Peyer's patch (tissue), 4 donors: ENCODE measurements at regions not wholly inside any gene's neighbourhood (a gene's known extent, or its start where the extent isn't known, plus 50 kb on each side); places are given as distances from the start of the nearest gene placed in this dataset.

Experiments
- DNase-seq, 3 donors: peaks; one replicate each; pipeline ENCODE4 v3.0.0-alpha.2; 2017 to 2019
- H3K27ac ChIP-seq, 4 donors: fragments of 200-600 bp; sonication (generic); one replicate each; pipeline ENCODE4 v1.5.1; 2016 to 2019
- H3K27me3 ChIP-seq, 2 donors: fragments of 200-600 bp; sonication (generic); one replicate each; pipeline ENCODE4 v1.5.1; 2019
- H3K36me3 ChIP-seq, 3 donors: fragments of 200-600 bp; sonication (generic); one replicate each; pipeline ENCODE4 v1.5.1; 2016 to 2019
- H3K4me1 ChIP-seq, 4 donors: fragments of 200-600 bp; sonication (generic); one replicate each; pipeline ENCODE4 v1.5.1; 2016 to 2019
- H3K4me3 ChIP-seq, 4 donors: fragments of 200-600 bp; sonication (generic); 1 replicate in 3 of 4; 2 replicates in 1 of 4; pipeline ENCODE4 v1.5.1; 2016 to 2019; ENCODE audit warnings: mild to moderate bottlenecking in 1 of 4
- H3K9me3 ChIP-seq, 4 donors: fragments of 200-600 bp; sonication (generic); one replicate each; pipeline ENCODE4 v1.5.1; 2016 to 2019; ENCODE audit warnings: mild to moderate bottlenecking in 1 of 4
- POLR2A ChIP-seq, 2 donors: fragments of 450-650 bp; IDR thresholded peaks; one replicate each; pipeline ENCODE4 v1.5.1; 2017; ENCODE audit warnings: antibody characterized with exemption in 2 of 2, mild to moderate bottlenecking in 2 of 2, moderate library complexity in 2 of 2
- TF ChIP-seq, protein P1 (sequence below), 6 experiments: fragments of 450-650 bp in 4 of 6; fragments of 200-600 bp in 2 of 6; sonication (generic) in 1 of 6; IDR thresholded peaks; one replicate each; pipeline ENCODE4 v1.5.1; 2017 to 2019; ENCODE audit warnings: antibody characterized with exemption in 6 of 6, mild to moderate bottlenecking in 3 of 6, moderate library complexity in 1 of 6

DNA sequence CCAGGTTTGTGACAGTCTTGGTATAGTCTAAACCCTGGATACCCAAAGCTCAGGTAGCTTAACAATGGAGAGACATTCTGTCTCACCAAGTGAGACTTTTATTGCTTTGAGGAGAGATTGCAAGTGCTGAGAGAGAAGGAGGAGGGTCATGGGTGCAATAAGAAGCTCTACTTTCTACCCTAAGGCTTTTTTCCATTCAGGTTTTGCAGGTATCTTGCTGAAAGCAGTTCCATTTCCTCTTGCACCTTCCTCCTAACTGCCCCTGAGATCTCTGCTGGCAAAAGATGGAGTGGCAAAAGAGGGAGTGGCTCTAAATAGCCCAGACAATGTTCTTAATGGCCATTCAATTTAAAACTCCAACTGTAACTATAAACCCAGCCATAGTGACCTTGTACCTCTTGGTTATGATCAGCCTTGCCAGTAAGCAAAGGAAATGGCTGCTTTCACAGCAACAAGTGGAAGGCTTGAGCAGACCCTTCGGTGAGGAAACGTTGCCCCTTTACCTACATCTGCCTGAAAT, 105.6 kb upstream of the CPEB2 start:
- no peak overlapping the region for H3K27ac ChIP-seq
- H3K9me3 ChIP-seq, result no peaks in the 10 kb centered on the region
- H3K36me3 ChIP-seq, result no peaks in the 10 kb centered on the region
- no peaks in the 10 kb centered on the region for H3K4me1 ChIP-seq
- no peak for TF ChIP-seq POLR2A (IDR thresholded peaks at IDR 0.05)
- TF ChIP-seq, protein P1, sequence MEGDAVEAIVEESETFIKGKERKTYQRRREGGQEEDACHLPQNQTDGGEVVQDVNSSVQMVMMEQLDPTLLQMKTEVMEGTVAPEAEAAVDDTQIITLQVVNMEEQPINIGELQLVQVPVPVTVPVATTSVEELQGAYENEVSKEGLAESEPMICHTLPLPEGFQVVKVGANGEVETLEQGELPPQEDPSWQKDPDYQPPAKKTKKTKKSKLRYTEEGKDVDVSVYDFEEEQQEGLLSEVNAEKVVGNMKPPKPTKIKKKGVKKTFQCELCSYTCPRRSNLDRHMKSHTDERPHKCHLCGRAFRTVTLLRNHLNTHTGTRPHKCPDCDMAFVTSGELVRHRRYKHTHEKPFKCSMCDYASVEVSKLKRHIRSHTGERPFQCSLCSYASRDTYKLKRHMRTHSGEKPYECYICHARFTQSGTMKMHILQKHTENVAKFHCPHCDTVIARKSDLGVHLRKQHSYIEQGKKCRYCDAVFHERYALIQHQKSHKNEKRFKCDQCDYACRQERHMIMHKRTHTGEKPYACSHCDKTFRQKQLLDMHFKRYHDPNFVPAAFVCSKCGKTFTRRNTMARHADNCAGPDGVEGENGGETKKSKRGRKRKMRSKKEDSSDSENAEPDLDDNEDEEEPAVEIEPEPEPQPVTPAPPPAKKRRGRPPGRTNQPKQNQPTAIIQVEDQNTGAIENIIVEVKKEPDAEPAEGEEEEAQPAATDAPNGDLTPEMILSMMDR (IDR thresholded peaks at IDR 0.05), result no peak
- no peak for DNase-seq
- H3K4me3 ChIP-seq, result no peak overlapping the region
- H3K27me3 ChIP-seq, result no peaks in the 10 kb centered on the region

DNA sequence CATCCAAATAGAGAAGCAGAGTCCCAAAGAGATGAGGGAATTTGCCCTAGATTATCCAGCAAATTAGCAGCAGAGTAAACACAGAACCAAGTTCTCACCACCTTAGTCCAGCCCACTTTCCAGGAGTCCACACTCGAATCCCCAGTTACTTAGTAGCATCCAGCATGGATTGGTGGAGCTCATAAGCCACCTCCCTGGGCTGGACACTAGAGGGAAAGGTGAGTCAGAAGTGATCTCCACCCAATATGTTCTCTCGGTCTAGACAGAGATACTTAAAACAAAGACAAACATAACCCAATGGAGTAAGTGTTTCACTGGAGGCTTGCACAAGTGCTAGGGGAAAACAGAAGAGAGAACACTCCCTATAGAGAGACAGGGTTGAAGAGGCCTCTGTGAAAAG, 105.1 kb upstream of the CPEB2 start:
- no peak for DNase-seq
- Histone ChIP-seq H3K4me3 (no peak overlapping the region), H3K36me3 (no peaks in the 10 kb centered on the region), H3K27me3 (no peaks in the 10 kb centered on the region), H3K4me1 (no peaks in the 10 kb centered on the region), H3K9me3 (no peaks in the 10 kb centered on the region), H3K27ac (no peak overlapping the region)
- TF ChIP-seq, protein P1 (IDR thresholded peaks at IDR 0.05), result no peak
- no peak for TF ChIP-seq POLR2A (IDR thresholded peaks at IDR 0.05)

DNA sequence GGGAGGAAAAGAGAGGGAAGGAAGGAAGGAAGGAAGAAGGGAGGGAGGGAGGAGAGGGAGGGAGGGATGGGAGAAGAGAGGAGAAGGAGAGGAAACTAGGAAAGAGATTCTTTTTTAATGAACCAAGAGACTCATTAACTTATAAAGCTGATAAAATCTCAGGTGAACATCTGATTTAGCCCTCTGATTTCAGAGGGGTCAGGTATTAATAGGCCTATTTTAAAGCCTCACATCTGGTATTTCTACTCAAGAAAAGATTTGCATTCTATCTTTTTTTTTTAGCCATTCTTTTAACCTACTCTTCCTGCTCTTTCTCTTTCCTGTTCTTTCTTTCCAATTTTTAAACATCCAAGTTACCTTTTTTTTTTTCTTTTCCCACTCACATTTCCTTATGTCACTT, 103.3 kb upstream of the CPEB2 start:
- no peak overlapping the region for H3K27ac ChIP-seq
- no peak overlapping the region for H3K4me3 ChIP-seq
- H3K36me3 ChIP-seq, result no peaks in the 10 kb centered on the region
- no peaks in the 10 kb centered on the region for H3K4me1 ChIP-seq
- H3K9me3 ChIP-seq, result no peaks in the 10 kb centered on the region
- no peak for DNase-seq
- no peak for TF ChIP-seq POLR2A (IDR thresholded peaks at IDR 0.05)
- TF ChIP-seq, protein P1 (IDR thresholded peaks at IDR 0.05), result no peak
- H3K27me3 ChIP-seq, result no peaks in the 10 kb centered on the region

DNA sequence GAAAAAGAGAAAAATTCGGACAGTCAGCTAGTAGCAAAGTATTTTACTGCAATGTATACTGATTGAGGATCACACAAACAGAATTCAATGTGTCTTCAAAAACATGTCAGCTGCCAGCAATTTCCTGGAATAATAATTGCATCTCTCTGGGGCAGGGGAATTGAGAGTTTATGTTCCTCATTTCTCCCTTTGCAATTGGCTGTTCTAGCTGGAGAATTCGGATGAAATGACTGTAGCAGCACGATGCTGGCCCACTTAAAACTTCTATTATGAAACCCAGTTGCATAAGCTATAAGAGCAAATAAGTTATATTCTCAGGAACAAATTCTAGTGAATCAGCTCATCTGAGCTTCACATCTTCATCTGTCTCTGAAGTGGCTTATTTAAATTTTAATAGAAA, 99.9 kb upstream of the CPEB2 start:
- TF ChIP-seq POLR2A (IDR thresholded peaks at IDR 0.05), result no peak
- TF ChIP-seq, protein P1 (IDR thresholded peaks at IDR 0.05), result no peak
- Histone ChIP-seq H3K27me3 (no peaks in the 10 kb centered on the region), H3K36me3 (no peaks in the 10 kb centered on the region), H3K4me1 (no peaks in the 10 kb centered on the region), H3K4me3 (no peak overlapping the region), H3K9me3 (no peaks in the 10 kb centered on the region), H3K27ac (no peak overlapping the region)
- DNase-seq, result no peak

DNA sequence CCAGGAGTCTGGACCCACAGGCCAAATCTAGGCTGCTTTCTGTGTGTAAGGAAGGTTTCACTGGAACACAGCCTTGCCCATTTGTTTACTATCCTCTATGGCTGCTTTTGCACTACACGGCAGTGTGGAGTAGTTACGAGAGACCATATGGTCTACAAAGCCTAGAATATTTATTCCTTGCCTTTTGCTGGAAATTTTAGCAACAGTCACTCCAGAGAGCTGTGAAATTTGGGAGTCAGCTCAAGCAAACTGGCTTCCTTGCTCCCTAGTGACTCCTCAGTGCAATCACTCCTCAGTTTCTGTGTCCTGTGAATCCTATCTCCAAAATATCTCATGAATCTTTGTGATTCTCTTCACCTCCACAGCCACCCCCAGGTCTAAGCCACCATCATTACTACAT, 99.0 kb upstream of the CPEB2 start:
- no peaks in the 10 kb centered on the region for H3K36me3 ChIP-seq
- TF ChIP-seq, protein P1 (IDR thresholded peaks at IDR 0.05), result no peak
- no peak for TF ChIP-seq POLR2A (IDR thresholded peaks at IDR 0.05)
- DNase-seq, result no peak

DNA sequence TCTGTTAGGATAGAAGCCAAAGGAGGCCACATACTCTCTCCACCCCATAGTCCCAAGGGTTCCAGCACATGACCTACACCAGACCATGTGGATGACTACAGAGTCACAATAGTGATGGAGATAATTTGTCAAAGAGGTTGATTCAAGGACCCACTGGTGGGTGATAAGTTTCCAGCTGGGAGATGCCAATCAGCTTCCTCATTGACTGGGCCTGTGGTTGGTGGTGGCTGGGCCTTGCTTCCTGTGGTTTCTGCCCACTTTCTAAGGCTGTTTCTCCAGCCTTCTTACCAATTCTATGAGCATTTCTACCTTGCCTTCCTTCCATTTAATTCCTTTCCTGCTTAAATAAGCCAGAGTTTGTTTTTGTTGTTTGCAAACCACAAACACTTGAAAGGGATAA, 95.5 kb upstream of the CPEB2 start:
- Histone ChIP-seq H3K9me3 (no peaks in the 10 kb centered on the region), H3K27me3 (no peaks in the 10 kb centered on the region), H3K4me3 (no peak overlapping the region), H3K27ac (no peak overlapping the region), H3K4me1 (no peaks in the 10 kb centered on the region), H3K36me3 (no peaks in the 10 kb centered on the region)
- no peak for TF ChIP-seq POLR2A (IDR thresholded peaks at IDR 0.05)
- TF ChIP-seq, protein P1 (IDR thresholded peaks at IDR 0.05), result no peak
- no peak for DNase-seq

More for the DNA sequence above, 99.0 kb upstream of the CPEB2 start:
- H3K27ac ChIP-seq, result no peak overlapping the region
- no peaks in the 10 kb centered on the region for H3K4me1 ChIP-seq
- no peaks in the 10 kb centered on the region for H3K9me3 ChIP-seq
- H3K4me3 ChIP-seq, result no peak overlapping the region
- no peaks in the 10 kb centered on the region for H3K27me3 ChIP-seq
